Left colon (tissue), 2 donors: ENCODE measurements at regions not wholly inside any gene's neighbourhood (a gene's known extent, or its start where the extent isn't known, plus 50 kb on each side); places are given as distances from the start of the nearest gene placed in this dataset.

Experiments used
- ATAC-seq: fragments of 200-7000 bp; cut with Tn5 transposase; one replicate; pipeline ENCODE4 v1.9.1; 2020; ENCODE audit warnings: mild to moderate bottlenecking, moderate library complexity
- DNase-seq, 2 donors: peaks; one replicate each; pipeline ENCODE4 v3.0.0-alpha.2; 2020
- intact Hi-C, 2 donors: fragments of 100-400 bp; cut with DNase I in 1 of 2; cut with micrococcal nuclease in 1 of 2; formaldehyde crosslinking; loops; one replicate each; pipeline versions ENCODE4 v1.11.2 to v1.14.0; 2022; cut with DNase I, micrococcal nuclease
- donor health status: DM: no; HTN: no; CAD: no.
- donor health status: DM: yes; HTN: yes; CAD: no.

DNA sequence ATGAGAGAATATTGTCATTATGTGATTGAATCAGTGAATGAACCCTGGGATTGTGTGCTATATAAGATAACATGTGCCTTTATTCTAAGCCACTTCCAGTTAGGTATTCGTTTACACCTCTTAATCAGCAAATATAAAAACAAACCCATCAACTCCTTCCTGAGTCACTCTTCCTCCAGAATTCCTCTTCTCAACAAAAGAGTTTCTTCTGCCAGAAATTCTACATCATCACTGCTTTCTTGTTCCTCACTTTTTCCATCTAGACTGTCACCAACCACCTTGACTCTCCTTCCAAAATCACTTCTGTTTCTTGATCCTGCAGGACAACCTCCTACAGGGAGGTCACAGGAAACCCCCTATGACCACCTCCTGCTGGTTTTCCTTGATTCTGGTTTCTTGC lies 261.4 kb downstream of the CYP26B1 start:
- no peak for DNase-seq
- intact Hi-C loops, result no loop called here
- no peak for ATAC-seq

DNA sequence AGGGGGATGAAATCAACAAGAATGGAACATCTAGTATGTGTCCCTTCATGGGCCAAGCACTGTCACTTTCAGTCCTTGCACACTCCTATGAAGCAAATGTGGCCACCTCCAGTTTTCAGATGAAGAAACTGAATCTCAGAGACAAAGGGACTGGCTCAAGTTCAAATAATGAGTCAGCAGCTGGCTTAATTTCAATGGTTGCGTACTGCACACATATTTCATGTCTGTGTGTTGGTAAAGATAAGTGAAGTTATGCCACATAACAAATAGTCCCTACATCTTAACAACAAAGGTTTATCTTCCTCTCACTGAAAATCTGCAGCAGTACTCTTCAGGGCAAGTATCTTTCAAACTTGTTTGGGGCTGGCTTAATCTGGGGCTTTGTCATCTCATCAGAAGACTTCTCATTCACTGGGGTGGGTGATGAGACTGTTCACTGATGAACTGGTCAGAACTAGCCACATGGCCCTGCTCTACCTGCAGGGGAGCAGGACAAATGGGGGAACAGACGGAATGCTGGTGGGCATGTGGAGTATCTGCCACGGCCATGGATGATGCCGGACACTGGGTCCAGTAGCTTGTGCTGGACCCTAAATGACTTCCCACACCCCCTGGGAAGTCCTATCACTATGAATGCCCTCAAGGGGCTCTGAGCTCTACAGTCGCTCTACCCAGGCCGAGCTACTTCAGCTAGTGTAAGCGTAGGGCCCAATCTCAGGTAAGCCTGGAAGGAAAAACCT lies 263.2 kb downstream of the CYP26B1 start:
- DNase-seq (no peak), ATAC-seq (no peak)
- intact Hi-C loops, result no loop called here

DNA sequence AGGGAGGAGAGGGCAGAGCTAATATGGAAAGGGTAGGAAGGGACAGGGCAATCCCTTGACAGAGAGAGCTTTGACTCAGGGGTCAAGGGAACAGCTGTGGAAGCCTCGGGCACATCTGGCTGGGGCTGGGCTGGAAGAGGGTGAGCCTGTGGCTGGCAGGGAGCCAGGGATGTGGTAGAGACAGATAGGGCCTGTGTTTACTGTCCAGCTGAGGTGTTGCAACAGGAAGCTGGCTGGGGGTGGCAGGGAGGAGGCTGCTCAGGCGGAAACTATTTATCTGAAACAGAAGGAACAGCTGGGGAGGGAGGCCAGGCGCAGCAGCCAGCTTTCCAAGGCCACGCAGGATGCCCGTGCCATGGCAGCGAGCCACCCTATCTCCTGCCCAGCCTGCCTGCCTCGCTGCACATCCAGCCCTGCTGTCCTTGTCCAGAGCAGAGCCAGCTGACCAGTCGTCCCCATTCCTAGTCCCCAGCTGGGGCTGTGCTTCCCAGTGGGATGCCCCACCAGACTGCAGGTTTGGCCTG lies 264.7 kb downstream of the CYP26B1 start:
- peak; percentile 31 to 56 for DNase-seq
- ATAC-seq, result peak; percentile 40
- intact Hi-C loops, result no loop called here

DNA sequence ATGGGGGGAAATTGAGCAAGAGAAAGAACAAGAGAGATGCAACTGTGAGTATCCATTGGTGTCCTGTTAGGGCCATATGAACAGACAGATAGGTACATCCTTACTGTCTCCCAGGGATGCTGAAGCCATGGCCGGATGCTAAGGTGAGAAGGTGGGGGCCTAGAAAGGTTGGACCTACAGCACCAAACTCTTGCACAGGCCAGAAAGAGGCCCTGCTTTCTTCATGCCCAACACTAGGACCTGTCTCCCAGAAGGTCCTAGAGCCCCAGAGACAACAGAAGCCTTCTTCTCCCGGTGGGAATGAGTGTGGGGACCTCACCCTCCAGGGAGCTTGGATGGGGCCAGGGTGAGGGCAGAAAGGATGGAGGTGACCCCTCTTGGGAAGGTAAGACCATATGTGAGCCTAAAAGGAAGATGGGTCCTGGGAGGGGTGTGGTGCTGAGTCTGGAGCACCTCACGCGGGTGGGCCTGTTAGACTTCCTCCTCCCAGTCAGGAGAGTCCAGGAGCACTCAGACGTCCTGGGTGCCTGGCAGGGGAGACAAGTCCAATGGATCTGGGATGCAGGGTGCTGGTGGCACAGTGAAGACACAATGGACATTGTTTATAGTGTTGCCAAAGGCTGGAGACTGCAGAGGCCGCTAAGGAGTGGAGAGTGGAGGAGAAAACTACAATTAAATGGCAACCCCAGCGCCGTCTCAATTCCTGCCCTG lies 265.3 kb downstream of the CYP26B1 start:
- DNase-seq (peak in 1 of 2 donors; percentile 14), ATAC-seq (no peak)
- intact Hi-C loops, result no loop called here

DNA sequence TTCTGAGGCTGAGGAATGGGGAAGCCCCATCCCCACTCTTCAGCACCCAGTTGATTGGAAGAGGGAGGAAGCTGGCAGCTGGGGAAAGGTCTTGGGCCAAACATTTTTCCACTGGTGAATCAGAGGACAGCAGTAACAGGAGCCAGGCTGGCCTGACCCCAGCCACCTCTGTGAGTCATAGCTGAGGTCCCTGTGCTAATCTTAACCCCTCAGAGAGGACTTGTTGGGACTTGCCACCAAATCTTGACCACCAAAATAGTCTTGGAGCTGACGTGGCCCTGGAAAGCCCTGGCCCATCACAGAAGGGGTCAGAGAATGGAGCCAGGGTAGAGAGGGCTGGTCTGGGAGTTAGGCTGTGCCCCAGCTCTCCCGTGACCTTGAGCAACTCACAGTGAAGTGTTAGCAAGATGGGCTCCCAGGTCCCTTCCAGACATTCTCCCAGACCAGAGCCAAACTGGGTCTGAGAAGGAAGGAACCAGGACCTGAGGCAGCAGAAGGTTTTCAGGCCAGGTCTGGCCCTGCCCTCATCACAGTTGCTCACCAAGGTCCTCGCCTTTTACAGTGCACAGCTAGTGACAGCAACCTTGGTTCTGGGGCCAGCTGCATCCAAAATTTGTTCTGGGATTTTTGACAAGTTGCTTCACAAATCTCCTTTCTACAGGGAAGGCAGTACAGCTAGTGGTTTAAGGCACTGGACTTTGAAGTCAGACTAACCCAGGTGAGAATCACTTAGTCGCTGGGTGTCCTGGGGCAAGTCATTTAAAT lies 266.6 kb downstream of the CYP26B1 start:
- peak; percentile 8 to 30 for DNase-seq
- no peak for ATAC-seq
- intact Hi-C loops, result no loop called here

DNA sequence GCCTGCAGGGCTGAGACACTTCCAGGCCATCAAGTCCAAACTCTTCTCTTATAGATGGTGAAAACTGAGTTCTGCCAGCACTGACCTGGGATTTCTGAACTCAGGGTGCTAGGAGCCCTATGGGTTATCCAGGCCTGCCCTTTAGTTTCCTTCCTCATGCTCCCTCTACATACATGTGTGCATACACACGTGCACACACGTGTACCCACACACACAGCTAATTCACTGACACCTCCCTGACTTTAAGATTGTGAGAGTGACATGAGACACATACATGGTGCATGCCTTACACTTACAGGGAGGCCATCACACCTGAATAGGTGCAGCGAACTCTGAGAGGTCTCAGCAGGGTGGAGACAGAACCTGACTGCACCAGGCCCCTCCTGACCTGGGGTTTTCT lies 267.4 kb downstream of the CYP26B1 start:
- intact Hi-C loops, result no loop called here
- ATAC-seq, result no peak
- no peak for DNase-seq

DNA sequence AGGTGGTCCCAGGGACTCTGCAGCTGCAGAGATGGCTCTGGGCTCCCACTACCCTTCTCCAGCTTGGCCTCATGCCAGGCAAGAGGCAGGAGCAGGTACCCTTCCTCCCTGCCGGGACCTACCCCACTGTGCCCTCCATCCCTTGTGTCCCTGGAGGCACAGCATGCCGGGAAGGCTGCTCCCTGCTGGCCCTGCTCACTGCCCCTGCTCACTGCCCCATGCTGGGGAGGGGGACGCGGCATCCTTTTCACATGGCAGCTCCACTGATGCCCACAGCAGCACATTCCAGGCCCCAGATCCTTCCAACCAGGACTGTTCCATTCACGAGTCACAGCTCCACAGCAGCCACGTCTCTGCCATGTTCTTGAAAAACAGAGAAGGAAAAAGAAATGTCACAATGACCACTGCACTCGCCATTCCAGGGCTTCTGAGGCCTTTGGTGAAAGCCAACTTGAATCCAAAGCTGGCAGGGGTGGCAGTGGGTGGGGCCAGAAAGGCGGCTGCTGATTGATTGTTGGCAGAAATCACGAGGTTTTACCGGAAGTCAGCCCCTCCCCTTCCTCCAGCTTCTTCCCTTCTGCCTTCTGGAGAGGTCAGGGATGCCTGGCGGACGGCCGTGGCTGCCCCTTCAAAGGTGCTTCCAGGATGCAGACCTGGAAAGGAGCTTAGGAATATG lies 268.0 kb downstream of the CYP26B1 start:
- no peak for DNase-seq
- intact Hi-C loops, result no loop called here

DNA sequence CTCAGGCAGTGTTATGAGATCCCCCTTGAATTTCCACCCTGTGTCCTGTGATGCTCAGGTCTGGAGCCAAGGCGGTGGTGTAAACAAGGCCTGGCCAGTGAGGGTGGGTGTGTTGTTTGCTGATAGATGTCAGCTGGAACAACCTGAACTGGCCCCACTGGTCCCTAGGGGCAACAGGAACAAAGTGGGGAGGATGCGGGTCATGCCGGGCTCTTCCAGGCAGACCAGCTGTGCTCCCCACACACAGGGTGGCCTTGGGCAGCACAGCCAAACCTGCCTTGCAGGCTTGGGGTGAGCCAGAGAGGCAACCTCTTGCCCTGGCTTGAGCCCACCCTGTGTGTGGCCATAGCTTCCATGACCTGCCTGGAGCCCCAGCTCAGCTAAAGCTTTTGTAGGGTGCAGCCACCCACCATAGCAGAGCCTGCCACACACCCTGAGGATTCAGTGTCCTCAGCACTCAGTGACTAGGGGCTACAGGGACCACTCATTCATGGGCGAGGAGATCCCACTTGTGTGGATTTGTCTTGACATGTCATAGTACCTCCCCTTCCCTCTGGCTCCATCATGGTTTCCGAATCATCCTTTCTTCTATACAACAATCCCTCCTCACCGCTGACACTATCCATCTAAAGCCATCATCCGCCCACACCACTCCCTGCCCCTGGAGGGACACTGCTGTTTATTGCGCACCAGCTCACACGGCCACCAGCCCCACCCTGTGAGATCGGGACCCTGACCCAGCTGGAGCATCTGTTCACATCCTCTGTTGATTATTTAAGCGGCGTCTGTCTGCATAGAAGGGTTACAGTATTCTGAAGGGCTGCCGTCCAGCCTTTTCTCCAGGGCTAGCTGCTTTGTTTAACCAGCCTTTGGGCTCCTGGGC lies 268.8 kb downstream of the CYP26B1 start:
- DNase-seq (no peak), ATAC-seq (no peak)
- intact Hi-C loops, result no loop called here

More for the DNA sequence above, 268.0 kb downstream of the CYP26B1 start:
- no peak for ATAC-seq

DNA sequence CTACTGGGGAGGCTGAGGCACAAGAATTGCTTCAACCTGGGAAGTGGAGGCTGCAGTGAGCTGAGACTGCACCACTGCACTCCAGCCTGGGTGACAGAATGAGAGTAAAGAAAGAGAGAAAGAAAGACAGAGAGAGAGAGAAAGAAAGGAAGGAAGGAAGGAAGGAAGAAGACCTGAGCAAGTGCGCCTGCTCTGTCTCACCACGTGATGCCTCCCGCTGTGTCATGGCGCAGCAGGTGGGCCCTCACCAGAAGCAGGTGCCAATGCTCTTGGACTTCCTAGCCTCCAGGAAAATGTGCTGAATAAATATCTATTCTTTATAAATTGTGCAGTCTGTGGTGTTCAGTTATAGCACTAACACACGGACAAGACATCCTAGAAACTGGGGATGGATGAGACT lies 270.0 kb downstream of the CYP26B1 start:
- ATAC-seq (no peak), DNase-seq (no peak)
- intact Hi-C loops, result no loop called here

DNA sequence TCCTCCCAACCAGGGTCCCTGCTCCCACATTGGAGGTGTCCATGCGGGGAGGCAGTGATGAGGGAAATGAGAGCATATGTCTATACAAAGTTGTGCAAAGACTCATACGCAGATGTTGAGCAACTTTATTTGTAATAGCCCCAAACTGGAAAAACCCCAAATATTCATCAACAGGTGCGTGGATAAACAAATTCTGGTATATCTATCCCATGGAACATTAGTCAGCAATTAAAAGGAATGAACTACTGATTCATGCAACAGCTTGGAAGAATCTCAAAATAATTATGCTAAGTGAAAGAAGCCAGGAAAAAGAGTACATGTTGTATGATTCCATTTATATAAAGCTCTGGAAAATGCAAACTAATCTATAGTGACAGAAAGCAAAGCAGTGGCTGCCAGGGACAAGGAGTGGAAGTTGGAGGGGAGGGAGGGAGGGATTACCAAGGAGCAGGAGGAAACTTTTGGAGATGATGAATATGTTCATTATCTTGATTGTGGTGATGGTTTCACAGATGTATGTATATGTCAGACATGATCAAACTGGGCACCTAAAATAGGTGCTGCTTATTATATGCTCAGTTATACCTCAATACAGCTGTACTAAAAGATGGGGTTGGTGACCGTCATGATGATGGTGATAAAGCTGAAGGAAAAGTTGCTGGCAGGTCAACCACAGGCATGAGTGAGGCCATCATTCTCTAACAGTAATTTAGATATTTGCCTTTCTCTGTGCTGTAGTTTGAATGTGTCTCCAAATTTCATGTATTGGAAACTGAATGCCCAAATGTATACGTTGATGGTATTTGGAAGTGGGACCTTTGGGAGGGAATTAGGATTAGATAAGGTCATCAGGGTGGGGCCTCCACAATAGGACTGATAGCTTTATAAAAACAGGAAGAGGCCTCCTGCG lies 270.9 kb downstream of the CYP26B1 start:
- no peak for DNase-seq
- intact Hi-C loops, result no loop called here

DNA sequence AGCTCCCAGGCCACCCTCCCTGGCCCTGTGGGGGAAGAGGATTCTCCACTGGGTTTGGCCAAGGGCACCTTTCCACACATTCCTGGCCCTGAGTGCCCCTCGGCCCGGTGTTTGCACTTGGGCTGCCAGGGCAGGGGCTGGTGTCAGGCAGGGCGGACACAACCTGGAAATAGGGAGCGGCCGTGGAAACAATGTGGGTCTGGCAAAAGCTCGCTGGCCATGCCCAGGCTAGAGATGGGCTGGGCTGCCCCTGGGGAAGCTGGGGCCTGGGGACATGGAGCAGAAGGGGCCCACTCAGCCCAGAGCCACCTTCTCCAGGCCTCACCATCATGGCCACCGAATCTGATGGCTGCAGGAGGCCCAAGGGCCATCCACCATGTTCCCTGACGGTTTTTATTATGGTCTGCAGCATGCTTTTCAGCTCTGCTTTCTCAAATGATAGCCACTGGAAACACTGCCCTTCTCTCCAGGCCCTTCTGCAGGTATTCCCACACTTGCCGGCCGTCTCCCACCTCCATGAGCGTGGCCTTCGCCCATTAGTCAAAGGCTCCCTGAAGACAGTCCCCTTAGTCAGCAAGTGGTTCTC lies 275.1 kb downstream of the CYP26B1 start:
- DNase-seq, result no peak
- intact Hi-C loops, result no loop called here
- no peak for ATAC-seq

More for the DNA sequence above, 270.9 kb downstream of the CYP26B1 start:
- ATAC-seq, result no peak

DNA sequence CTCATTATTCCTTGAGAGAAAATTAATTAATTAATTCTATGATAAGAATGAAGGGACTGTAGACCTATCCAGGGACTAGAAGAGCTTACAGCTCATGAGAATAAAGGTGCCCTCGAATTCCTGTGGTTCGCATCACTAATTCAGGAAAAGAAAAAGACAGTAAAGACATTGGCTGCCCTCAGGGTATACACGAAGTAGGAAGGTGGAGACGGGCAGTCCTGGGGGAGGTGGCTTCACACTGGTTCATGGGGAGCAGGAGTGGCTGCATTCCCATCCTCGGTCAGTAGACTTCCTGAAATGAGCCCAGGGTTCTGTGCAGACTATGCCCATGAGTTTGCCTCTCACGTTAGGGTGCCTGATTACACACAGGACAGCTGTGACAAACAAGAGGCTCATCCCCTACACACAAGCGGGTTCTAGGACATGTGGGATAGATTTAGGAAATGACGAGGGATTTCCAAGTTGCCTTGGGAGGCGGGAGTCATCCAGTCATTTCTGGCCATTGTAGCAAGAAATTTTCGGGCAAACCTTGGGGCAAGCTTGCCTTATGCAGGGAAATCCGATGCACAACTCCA lies 282.2 kb downstream of the CYP26B1 start:
- ATAC-seq (no peak), DNase-seq (no peak)
- intact Hi-C loops, result no loop called here

DNA sequence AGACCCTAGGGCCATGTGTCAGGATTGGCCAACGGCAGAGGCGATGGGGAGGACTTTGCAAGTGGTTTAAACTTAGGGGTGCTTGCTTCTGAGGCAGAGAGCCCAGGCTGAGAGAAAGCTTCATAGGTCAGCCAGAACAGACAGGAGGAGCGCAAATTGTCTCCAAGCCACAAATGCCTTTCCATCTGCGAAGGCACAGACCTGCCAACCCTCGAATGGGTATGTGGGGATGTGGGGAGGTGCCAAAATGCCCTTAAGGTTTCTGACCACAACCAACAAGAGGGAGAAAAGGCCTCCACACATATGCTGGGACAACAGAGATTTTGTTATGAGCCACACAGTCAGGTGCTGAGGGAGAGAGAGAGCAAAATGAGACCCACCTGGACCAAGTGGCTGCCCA lies 283.6 kb downstream of the CYP26B1 start:
- DNase-seq, result no peak
- intact Hi-C loops, result no loop called here
- ATAC-seq, result no peak

DNA sequence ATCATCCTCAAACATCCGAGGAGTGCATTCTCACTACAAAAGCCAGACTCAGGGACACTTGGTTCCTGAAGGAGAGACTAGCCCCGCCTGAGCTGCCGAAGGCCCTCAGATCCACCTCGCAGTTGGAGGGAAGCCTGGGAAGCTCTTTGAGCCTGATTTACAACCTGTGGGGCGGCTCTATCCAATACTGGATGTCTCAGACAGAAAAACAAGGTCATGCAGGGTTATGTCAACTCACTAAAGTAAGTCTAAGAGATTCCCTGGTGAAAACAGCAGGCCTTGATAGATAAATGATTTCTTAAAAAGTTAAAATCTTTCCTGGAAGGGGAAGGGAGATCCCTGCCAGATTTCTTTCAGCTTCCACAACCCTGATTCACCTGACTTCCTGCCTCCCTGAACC lies 284.3 kb downstream of the CYP26B1 start:
- intact Hi-C loops, result no loop called here
- ATAC-seq, result no peak
- no peak for DNase-seq

DNA sequence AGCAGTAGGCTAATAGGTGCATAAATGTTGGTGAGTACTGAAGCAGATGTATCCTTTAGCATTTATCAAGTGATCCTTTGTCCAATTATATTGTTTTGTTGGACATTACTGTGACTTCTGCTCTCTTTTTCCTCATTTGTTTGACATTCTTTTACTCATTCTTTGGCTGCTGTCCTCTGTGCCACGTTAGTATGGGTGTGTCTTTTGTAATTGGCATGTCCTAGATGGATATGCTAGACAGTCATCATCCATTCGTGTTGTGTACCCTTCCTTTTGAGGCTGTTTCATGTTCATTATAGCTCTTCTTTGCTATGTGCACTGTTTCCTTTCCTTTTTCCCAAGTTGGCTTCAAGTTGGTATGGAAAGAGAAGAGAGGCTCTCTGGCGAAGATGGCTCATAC lies 284.7 kb downstream of the CYP26B1 start:
- ATAC-seq (no peak), DNase-seq (peak in 1 of 2 donors; percentile 5)
- intact Hi-C loops, result no loop called here
